Omental fat pad (tissue), 3 donors: ENCODE measurements at regions not wholly inside any gene's neighbourhood (a gene's known extent, or its start where the extent isn't known, plus 50 kb on each side); places are given as distances from the start of the nearest gene placed in this dataset.

Experiments
- ATAC-seq: fragments of 150-250 bp; one replicate; pipeline ENCODE4 v1.9.1; 2016; ENCODE audit warnings: mild to moderate bottlenecking, moderate library complexity; ENCODE audit not compliant: low FRiP score
- DNase-seq: peaks from one replicate; pipeline ENCODE4 v3.0.0-alpha.2; 2019; ENCODE audit warnings: low spot score
- TF ChIP-seq, protein P1 (sequence below), 3 donors: fragments of 450-650 bp; IDR thresholded peaks; one replicate each; pipeline ENCODE4 v1.5.1; 2016 to 2017; ENCODE audit warnings: antibody characterized with exemption in 3 of 3, mild to moderate bottlenecking in 3 of 3, moderate library complexity in 2 of 3

DNA sequence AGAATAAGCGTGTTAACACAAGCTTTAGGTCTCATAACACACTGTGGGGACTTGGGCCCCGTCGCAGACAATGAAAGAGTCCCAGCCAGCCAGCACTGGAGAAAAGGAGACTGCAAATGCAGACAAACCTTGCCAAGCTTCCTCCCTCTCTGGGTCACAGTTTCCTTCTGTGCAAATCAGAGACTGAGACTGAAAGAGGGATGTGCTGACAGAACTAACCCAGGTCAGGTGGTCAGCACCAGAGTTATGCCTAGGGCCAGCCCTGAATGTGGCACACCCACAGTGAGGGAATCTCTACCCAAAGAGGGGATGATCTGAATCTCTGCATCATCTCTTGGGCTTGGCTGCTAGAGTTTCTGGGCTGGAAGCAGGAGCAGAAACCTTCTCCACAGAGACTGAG is 282.3 kb upstream of the CCL2 start:
- no peak for ATAC-seq
- DNase-seq = no peak
- TF ChIP-seq, protein P1, sequence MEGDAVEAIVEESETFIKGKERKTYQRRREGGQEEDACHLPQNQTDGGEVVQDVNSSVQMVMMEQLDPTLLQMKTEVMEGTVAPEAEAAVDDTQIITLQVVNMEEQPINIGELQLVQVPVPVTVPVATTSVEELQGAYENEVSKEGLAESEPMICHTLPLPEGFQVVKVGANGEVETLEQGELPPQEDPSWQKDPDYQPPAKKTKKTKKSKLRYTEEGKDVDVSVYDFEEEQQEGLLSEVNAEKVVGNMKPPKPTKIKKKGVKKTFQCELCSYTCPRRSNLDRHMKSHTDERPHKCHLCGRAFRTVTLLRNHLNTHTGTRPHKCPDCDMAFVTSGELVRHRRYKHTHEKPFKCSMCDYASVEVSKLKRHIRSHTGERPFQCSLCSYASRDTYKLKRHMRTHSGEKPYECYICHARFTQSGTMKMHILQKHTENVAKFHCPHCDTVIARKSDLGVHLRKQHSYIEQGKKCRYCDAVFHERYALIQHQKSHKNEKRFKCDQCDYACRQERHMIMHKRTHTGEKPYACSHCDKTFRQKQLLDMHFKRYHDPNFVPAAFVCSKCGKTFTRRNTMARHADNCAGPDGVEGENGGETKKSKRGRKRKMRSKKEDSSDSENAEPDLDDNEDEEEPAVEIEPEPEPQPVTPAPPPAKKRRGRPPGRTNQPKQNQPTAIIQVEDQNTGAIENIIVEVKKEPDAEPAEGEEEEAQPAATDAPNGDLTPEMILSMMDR (IDR thresholded peaks at IDR 0.05) = no peak

DNA sequence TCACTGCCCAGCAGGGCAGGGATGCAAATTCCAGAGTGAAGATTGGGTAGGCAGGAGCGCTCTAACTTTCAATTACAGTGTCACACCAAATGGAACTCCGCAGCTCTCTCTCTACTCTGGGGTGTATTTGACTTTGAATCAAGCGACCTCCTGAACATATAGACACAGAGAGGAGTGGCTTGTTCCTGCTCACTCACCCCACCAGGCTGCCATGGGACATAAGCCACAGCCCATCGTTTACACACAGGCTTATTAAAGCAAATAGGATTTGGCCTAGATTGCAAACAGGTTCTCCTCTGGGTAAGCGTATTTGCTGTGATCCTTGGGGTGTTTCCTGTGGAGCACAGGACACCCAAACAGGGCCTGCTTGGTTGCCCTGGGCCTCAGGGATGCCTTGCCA is 281.6 kb upstream of the CCL2 start:
- DNase-seq (no peak), ATAC-seq (no peak)
- TF ChIP-seq, protein P1 (IDR thresholded peaks at IDR 0.05) = no peak

DNA sequence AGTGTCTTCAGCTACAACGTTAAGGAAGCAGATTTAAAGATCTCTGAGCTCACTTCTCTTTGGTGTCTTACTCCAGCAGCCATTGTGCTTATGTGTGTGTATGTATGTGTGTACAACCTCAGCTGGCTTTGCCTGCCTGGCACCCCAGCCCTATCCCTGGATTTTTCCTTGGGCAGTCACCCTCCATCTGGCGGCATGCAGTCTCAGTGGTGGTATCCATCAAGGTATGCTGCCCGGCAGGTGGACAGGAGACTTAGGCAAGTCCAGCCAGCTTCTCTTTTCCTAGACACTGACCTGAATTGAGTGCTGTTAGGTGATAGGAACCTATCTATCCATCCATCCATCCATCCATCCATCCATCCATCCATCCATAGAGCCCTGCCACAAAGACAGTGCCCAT is 280.8 kb upstream of the CCL2 start:
- DNase-seq = no peak
- ATAC-seq = no peak
- TF ChIP-seq, protein P1 (IDR thresholded peaks at IDR 0.05) = no peak

DNA sequence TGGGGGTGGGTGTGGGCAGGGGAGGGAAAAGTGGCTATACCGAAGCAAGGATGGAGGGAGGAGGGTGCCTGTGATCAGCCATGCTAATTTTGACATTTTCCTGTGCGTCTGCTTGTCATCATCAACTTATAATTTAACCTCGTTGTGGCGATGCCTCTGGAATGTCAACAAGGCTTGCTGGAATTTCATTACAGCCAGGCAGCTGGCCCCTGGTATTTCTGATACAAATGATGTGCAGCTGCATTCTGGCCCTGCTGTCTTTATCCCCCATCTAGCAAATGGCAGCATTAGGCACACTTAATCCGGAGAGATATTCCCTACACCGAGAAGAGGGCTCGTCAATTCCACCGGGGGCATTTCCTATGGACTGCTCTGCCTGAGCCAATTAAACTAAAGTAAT is 278.3 kb upstream of the CCL2 start:
- TF ChIP-seq, protein P1 (IDR thresholded peaks at IDR 0.05) = no peak
- no peak for ATAC-seq
- no peak for DNase-seq

DNA sequence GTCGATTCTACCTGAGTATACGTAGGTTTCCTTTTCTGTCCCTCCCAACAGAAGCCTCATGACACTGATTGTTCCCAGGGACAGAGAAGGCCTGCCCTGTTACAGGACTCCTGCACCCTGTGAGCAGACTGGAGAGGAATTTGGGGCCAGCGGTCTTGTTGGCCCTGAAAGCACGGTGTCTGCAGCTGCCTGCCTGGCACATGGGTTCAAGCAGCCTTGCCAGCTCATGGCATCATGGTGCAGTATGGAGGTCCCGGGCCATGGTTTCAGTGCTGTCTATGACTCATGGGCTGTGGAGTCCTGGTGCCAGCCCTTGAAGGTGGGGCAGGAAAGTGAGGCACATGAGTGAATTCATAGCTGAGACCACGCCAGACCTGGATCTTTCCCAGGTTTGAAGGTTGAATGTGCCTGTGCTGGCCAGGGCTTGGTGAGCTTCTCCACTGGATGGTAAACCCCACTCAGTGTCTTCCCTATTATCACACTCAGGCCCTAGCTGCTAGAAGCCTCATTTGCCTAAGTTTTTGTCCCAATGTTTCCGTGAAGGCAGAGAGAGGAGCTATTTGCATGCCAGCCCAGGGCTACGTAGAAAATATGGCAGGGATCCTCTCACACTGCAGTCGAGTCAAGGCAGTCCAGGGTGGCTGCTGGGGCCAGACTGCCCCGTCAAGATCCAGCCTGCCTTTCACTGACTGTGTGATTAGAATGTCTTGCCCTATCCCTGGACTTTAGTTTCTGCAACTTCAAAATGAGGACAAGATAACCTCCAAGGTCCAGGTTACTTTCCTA is 277.2 kb upstream of the CCL2 start:
- DNase-seq (no peak), ATAC-seq (no peak)
- TF ChIP-seq, protein P1 (IDR thresholded peaks at IDR 0.05) = no peak

DNA sequence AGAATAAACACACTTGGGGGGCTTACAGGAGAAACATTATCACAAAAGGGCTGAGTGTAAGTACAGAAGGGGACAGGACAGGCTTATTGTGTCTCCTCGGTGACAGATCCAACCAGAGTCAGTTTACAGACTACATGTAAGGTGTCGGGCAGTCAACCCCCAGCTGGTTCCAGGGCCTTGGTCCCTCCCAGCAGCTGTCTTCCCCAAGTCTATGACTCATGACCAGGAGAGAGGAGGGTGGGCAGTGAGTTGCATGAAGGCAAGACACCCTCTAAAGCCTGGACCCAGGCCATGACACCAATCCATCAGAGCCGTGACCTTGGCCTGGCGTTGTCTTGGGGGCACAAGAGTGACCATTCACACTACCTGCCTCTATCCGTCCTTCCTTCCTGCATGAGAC is 276.2 kb upstream of the CCL2 start:
- TF ChIP-seq, protein P1 (IDR thresholded peaks at IDR 0.05) = no peak
- no peak for ATAC-seq

DNA sequence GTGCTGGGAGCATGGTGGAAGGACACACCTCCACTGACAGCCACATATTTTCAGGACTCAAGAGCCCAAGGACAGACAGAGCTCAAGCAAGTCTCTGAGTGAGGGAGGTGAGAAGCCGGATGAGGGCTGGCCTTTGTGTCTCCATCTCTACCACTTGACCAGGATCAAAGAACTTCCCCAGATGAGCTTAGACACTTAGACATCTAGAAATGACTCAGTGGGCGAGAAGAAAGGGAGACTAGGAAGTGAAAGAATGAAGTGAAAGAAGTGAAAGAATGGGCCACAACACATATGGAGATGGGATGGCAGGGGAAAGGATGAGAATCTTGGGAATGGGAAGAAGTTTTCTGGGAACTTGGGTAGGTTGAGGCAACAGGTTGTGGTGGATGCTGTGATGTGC is 274.9 kb upstream of the CCL2 start:
- TF ChIP-seq, protein P1 (IDR thresholded peaks at IDR 0.05) = no peak
- DNase-seq = no peak
- ATAC-seq = no peak

More for the DNA sequence above, 276.2 kb upstream of the CCL2 start:
- no peak for DNase-seq
